CD4-positive, alpha-beta T cell (primary cell): ENCODE measurements at regions not wholly inside any gene's neighbourhood (a gene's known extent, or its start where the extent isn't known, plus 50 kb on each side); places are given as distances from the start of the nearest gene placed in this dataset.

Source experiments
- ATAC-seq: fragments of 200-7000 bp; cut with Tn5 transposase; one replicate; pipeline ENCODE4 v1.10.0; 2022; ENCODE audit warnings: mild to moderate bottlenecking; ENCODE audit not compliant: poor library complexity
- CTCF ChIA-PET: fragments of 350-600 bp; sonication (Branson Sonifier 250); formaldehyde crosslinking; loops from one replicate; lab custom pipeline; 2021; ENCODE audit warnings: antibody characterized with exemption, inconsistent platforms; lab: Charles Lee
- POLR2A ChIA-PET: fragments of 350-600 bp; sonication (Branson Sonifier 250); formaldehyde crosslinking; loops from one replicate; lab custom pipeline; 2021; ENCODE audit warnings: antibody characterized with exemption, inconsistent platforms; lab: Charles Lee
- DNase-seq, 14 experiments: peaks; one replicate each; pipeline ENCODE4 v3.0.0-alpha.2; 2013 to 2020; ENCODE audit warnings: mixed read lengths in 2 of 14
- H3K27ac ChIP-seq, 2 donors: one replicate each; pipeline versions ENCODE4 v1.5.1 to v1.7.0; 2013; ENCODE audit warnings: low read length in 2 of 2, low read depth in 1 of 2, mild to moderate bottlenecking in 1 of 2
- H3K27me3 ChIP-seq, 2 experiments: 1 replicate in 1 of 2; 2 replicates in 1 of 2; pipeline versions ENCODE4 v1.6.1 to v1.7.0; 2013; ENCODE audit warnings: low read length in 2 of 2, control low read depth in 1 of 2, mild to moderate bottlenecking in 1 of 2, moderate library complexity in 1 of 2; ENCODE audit not compliant: insufficient read depth in 2 of 2, control insufficient read depth in 1 of 2
- H3K36me3 ChIP-seq: one replicate; pipeline ENCODE4 v1.6.1; 2013; ENCODE audit warnings: low read length, control low read depth; ENCODE audit not compliant: insufficient read depth
- H3K4me1 ChIP-seq: one replicate; pipeline ENCODE4 v1.6.1; 2013; ENCODE audit warnings: low read length, control low read depth; ENCODE audit not compliant: insufficient read depth
- H3K4me3 ChIP-seq: one replicate; pipeline ENCODE4 v1.5.1; 2013; ENCODE audit warnings: mild to moderate bottlenecking, low read length, moderate library complexity
- H3K9me3 ChIP-seq, 2 experiments: 1 replicate in 1 of 2; 2 replicates in 1 of 2; pipeline versions ENCODE4 v1.6.1 to v1.7.0; 2013; ENCODE audit warnings: low read length in 2 of 2, mild to moderate bottlenecking in 2 of 2, control low read depth in 1 of 2, moderate library complexity in 1 of 2; ENCODE audit not compliant: control insufficient read depth in 1 of 2, insufficient read depth in 1 of 2
- H3K27ac Mint-ChIP-seq: one replicate; pipeline ENCODE4 v1.8.0; 2020; ENCODE audit warnings: mixed read lengths
- H3K27me3 Mint-ChIP-seq: one replicate; pipeline ENCODE4 v1.8.0; 2021; ENCODE audit warnings: mixed read lengths
- H3K36me3 Mint-ChIP-seq: one replicate; pipeline ENCODE4 v1.8.0; 2021; ENCODE audit warnings: low read depth, mixed read lengths
- H3K4me1 Mint-ChIP-seq: one replicate; pipeline ENCODE4 v1.8.0; 2021; ENCODE audit warnings: low read depth, mixed read lengths
- H3K4me3 Mint-ChIP-seq: one replicate; pipeline ENCODE4 v1.8.0; 2020; ENCODE audit warnings: mild to moderate bottlenecking, mixed read lengths
- H3K9me3 Mint-ChIP-seq: one replicate; pipeline ENCODE4 v1.8.0; 2020; ENCODE audit warnings: mixed read lengths
- CTCF ChIP-seq: fragments of 200-600 bp; IDR thresholded peaks from one replicate; pipeline ENCODE4 v1.8.0; 2022; ENCODE audit warnings: antibody characterized with exemption, mild to moderate bottlenecking
- intact Hi-C, 2 experiments: fragments of 100-400 bp; cut with DNase I in 1 of 2; cut with micrococcal nuclease in 1 of 2; formaldehyde crosslinking; loops; one replicate each; pipeline versions ENCODE4 v1.15.1 to v1.9.0; 2023 to 2025; cut with DNase I, micrococcal nuclease

GRCh38 chr18:30298769-30299168 lies 743.8 kb downstream of the DSC3 start:
- no peak for TF ChIP-seq CTCF
- no peak for DNase-seq
- no peak overlapping the region for H3K4me3 Mint-ChIP-seq
- peaks cover 0 to 4% of the 10 kb centered on the region in 2 experiments for H3K9me3 ChIP-seq
- intact Hi-C loops, result no loop called here
- H3K27ac Mint-ChIP-seq, result no peak overlapping the region
- no peaks in the 10 kb centered on the region for H3K4me1 Mint-ChIP-seq
- H3K27ac ChIP-seq, result no peak overlapping the region
- H3K27me3 ChIP-seq, result no peaks in the 10 kb centered on the region
- H3K36me3 ChIP-seq, result no peaks in the 10 kb centered on the region
- no peaks in the 10 kb centered on the region for H3K27me3 Mint-ChIP-seq
- H3K36me3 Mint-ChIP-seq, result no peaks in the 10 kb centered on the region
- H3K4me3 ChIP-seq, result no peak overlapping the region
- H3K4me1 ChIP-seq, result no peaks in the 10 kb centered on the region
- CTCF ChIA-PET, result no interaction called here
- H3K9me3 Mint-ChIP-seq, result peaks cover 8% of the 10 kb centered on the region
- ATAC-seq, result no peak
- POLR2A ChIA-PET, result no interaction called here

- H3K27me3 Mint-ChIP-seq, result no peaks in the 10 kb centered on the region
- no peaks in the 10 kb centered on the region for H3K4me1 ChIP-seq
- H3K36me3 Mint-ChIP-seq, result no peaks in the 10 kb centered on the region
- H3K4me1 Mint-ChIP-seq, result no peaks in the 10 kb centered on the region
- ATAC-seq (no peak), DNase-seq (no peak)
- H3K9me3 Mint-ChIP-seq, result peaks cover 5% of the 10 kb centered on the region
- no peak for TF ChIP-seq CTCF
- POLR2A ChIA-PET, result no interaction called here
- CTCF ChIA-PET, result no interaction called here
- no peak overlapping the region for H3K4me3 Mint-ChIP-seq
- no peak overlapping the region for H3K4me3 ChIP-seq
- H3K36me3 ChIP-seq, result no peaks in the 10 kb centered on the region
- intact Hi-C loops, result no loop called here
- H3K9me3 ChIP-seq, result no peaks in the 10 kb centered on the region
- H3K27me3 ChIP-seq, result no peaks in the 10 kb centered on the region
- no peak overlapping the region for H3K27ac ChIP-seq
- H3K27ac Mint-ChIP-seq, result no peak overlapping the region
Measured at GRCh38 chr18:30288662-30289414, 753.7 kb downstream of the DSC3 start.

DNA sequence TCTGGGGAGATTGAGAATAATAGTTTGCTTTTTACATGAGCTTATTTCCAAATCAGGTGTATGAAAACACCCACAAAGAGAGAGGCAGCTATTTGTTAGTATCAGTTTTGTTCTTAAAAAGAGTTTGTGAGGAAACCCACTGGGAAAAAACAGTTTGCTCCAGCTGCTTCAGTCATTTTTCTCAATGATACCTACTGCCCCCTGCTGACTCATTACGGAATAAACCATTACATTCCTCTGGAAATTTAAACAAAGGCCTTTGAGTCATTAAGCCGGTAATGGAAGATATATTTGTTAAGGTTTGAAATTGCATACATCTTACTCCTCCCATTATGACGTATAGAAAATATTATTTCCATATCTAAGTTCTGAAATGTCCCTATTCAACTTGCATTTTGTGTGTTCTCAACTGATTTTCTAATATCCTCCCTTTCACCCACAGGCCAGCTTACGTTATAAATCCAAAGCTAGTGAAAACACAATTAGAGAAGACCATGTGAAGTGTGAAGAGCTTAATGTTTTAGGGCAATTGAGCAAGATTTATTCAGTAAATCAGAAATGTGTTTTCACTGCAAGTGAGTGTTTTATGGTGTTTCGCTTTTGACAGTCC lies 761.6 kb downstream of the DSC3 start:
- DNase-seq, result no peak
- Mint-ChIP-seq H3K27ac (no peak overlapping the region), H3K36me3 (no peaks in the 10 kb centered on the region), H3K4me3 (no peak overlapping the region), H3K27me3 (no peaks in the 10 kb centered on the region), H3K9me3 (peaks cover 2% of the 10 kb centered on the region), H3K4me1 (no peaks in the 10 kb centered on the region)
- H3K4me1 ChIP-seq, result no peaks in the 10 kb centered on the region
- H3K27me3 ChIP-seq, result no peaks in the 10 kb centered on the region
- H3K36me3 ChIP-seq, result no peaks in the 10 kb centered on the region
- no peaks in the 10 kb centered on the region for H3K9me3 ChIP-seq
- no peak for TF ChIP-seq CTCF
- POLR2A ChIA-PET, result no interaction called here
- H3K4me3 ChIP-seq, result no peak overlapping the region
- CTCF ChIA-PET, result no interaction called here
- intact Hi-C loops, result no loop called here
- no peak overlapping the region for H3K27ac ChIP-seq
- ATAC-seq, result no peak
